ENCODE measurements at regions not wholly inside any gene's neighbourhood (a gene's known extent, or its start where the extent isn't known, plus 50 kb on each side); places are given as distances from the start of the nearest gene placed in this dataset.

DNA sequence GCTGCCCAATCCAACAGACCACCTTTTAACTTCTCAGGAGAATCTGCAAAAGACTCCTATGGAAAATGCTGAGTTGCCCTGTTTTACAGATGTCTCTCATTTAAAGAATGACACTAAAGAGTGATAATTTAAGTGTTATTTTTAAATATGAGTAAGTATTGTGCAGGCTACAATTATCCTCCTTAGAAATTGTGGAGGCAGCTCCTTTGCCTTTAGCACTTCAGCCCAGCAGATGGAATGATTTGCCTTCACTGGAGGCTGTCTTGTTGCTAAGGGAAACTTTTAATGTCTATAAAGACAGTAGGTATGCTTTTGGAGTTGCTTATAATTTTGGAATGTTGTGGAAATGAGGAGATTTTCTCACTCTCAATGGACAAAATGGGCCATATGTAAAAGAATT, 1345.5 kb downstream of the NCAM2 start:
- Histone ChIP-seq H3K27me3 (no peaks in the 10 kb centered on the region), H3K9me3 (no peaks in the 10 kb centered on the region), H3K4me3 (no peak overlapping the region), H3K4me1 (no peaks in the 10 kb centered on the region), H3K36me3 (no peaks in the 10 kb centered on the region), H3K27ac (no peak overlapping the region)
- intact Hi-C loops (cut with DNase I; ENCODE audit: low total_unique reads), result no loop called here
- no peak for DNase-seq
- TF ChIP-seq POLR2A (IDR thresholded peaks at IDR 0.05), result no peak
- TF ChIP-seq, protein P1, sequence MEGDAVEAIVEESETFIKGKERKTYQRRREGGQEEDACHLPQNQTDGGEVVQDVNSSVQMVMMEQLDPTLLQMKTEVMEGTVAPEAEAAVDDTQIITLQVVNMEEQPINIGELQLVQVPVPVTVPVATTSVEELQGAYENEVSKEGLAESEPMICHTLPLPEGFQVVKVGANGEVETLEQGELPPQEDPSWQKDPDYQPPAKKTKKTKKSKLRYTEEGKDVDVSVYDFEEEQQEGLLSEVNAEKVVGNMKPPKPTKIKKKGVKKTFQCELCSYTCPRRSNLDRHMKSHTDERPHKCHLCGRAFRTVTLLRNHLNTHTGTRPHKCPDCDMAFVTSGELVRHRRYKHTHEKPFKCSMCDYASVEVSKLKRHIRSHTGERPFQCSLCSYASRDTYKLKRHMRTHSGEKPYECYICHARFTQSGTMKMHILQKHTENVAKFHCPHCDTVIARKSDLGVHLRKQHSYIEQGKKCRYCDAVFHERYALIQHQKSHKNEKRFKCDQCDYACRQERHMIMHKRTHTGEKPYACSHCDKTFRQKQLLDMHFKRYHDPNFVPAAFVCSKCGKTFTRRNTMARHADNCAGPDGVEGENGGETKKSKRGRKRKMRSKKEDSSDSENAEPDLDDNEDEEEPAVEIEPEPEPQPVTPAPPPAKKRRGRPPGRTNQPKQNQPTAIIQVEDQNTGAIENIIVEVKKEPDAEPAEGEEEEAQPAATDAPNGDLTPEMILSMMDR (IDR thresholded peaks at IDR 0.05), result no peak

DNA sequence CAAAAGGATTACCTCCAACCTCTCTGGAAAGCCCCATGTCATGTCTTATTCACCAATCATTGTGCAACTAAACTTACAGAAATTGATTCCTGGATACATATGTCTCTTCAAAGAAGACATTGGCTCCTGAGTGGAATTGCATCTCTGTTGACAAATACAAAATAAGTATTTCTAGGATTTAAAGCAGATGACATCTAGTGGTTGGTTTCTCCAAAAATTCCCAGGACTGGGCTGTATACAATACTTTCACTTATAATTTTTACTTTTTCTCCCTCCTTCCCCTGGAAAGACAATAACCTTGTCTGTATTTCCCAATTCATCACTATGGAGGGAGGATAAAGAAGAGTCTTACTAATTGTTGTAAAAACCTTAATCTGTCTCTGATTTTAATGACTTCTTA, 1347.4 kb downstream of the NCAM2 start:
- no peaks in the 10 kb centered on the region for H3K9me3 ChIP-seq
- DNase-seq, result no peak
- H3K27me3 ChIP-seq, result no peaks in the 10 kb centered on the region
- no peaks in the 10 kb centered on the region for H3K4me1 ChIP-seq
- H3K27ac ChIP-seq, result no peak overlapping the region
- no peak overlapping the region for H3K4me3 ChIP-seq
- H3K36me3 ChIP-seq, result no peaks in the 10 kb centered on the region
- intact Hi-C loops (cut with DNase I; ENCODE audit: low total_unique reads), result no loop called here
- TF ChIP-seq, protein P1 (IDR thresholded peaks at IDR 0.05), result no peak
- TF ChIP-seq POLR2A (IDR thresholded peaks at IDR 0.05), result no peak

DNA sequence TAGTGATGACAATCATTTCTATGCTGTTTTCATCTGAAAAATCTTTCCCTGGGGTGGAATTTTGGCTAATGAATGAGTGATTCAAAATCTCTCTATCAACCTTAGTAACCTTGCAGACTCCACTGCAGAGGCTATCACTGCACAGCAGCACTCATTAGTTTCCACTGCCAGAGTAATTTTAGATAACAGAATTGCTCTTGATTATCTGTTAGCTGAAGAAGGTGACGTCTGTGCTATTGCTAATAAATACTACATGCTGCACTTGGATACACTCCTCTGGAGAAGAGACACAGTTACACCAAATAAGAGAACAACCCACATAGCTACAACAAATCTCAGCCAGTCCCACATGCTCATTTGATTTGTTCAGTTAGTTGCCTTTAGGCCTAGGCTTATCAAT, 1348.4 kb downstream of the NCAM2 start:
- Histone ChIP-seq H3K36me3 (no peaks in the 10 kb centered on the region), H3K27ac (no peak overlapping the region), H3K27me3 (no peaks in the 10 kb centered on the region), H3K9me3 (no peaks in the 10 kb centered on the region), H3K4me3 (no peak overlapping the region), H3K4me1 (no peaks in the 10 kb centered on the region)
- TF ChIP-seq, protein P1 (IDR thresholded peaks at IDR 0.05), result no peak
- no peak for TF ChIP-seq POLR2A (IDR thresholded peaks at IDR 0.05)
- intact Hi-C loops (cut with DNase I; ENCODE audit: low total_unique reads), result no loop called here
- no peak for DNase-seq

DNA sequence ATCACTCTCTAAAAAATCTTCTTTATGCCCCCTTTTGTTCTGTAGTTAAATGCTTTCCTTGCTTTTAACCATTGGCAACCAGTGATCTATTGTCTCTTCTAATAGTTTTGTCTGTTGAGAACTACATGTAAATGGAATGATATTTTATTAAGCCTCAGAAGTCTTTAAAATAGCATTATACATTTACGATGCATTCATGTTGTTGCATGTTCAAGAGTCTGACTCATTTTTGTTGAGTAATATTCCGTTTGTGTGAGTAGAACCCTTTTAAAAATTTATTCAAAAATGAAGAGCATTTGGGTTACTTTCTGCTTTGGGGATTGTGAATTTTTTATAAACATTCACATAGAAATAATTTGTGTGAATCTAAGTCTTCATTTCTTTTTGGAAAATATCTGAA, 1352.9 kb downstream of the NCAM2 start:
- no peaks in the 10 kb centered on the region for H3K4me1 ChIP-seq
- H3K36me3 ChIP-seq, result no peaks in the 10 kb centered on the region
- no peak for TF ChIP-seq POLR2A (IDR thresholded peaks at IDR 0.05)
- TF ChIP-seq, protein P1 (IDR thresholded peaks at IDR 0.05), result no peak
- H3K27ac ChIP-seq, result no peak overlapping the region
- no peaks in the 10 kb centered on the region for H3K27me3 ChIP-seq
- H3K9me3 ChIP-seq, result no peaks in the 10 kb centered on the region
- H3K4me3 ChIP-seq, result no peak overlapping the region
- intact Hi-C loops (cut with DNase I; ENCODE audit: low total_unique reads), result no loop called here
- no peak for DNase-seq

DNA sequence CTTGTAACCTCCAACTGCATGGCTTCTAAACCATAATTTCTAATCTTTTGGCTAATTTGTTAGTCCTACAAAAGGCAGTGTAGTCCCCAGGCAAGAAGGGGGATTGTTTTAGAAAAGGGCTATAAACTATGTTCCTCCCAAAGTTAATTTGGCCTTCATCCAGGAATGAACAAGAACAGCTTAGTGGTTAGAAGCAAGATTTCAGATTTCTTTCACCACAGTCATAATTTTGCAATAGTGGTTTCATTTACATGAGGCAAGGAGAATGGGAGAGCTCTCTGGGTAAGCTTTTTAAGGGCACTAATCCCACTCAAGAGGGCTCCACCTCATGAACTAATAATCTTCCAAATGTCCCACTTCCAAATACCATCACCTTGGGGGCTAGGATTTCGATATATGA, 1353.9 kb downstream of the NCAM2 start:
- Histone ChIP-seq H3K27me3 (no peaks in the 10 kb centered on the region), H3K9me3 (no peaks in the 10 kb centered on the region), H3K27ac (no peak overlapping the region), H3K36me3 (no peaks in the 10 kb centered on the region), H3K4me3 (no peak overlapping the region), H3K4me1 (no peaks in the 10 kb centered on the region)
- DNase-seq, result no peak
- TF ChIP-seq, protein P1 (IDR thresholded peaks at IDR 0.05), result no peak
- TF ChIP-seq POLR2A (IDR thresholded peaks at IDR 0.05), result no peak
- intact Hi-C loops (cut with DNase I; ENCODE audit: low total_unique reads), result no loop called here

Measured in uterus (tissue), 3 donors.